T-helper 1 cell treated with Interleukin-12 subunit alpha and Interleukin-12 subunit beta and Interleukin-4 antibody, amounts not matched to agents 30 μg/mL and 1 μg/mL, for 36 hours (primary cell): ENCODE measurements at regions not wholly inside any gene's neighbourhood (a gene's known extent, or its start where the extent isn't known, plus 50 kb on each side); places are given as distances from the start of the nearest gene placed in this dataset.
"Not testable (repeated sequence)": the region's sequence is repeated elsewhere in the genome, so short reads cannot be mapped to it uniquely, and the experiment has no call there.

Experiments used
- H3K27ac Mint-ChIP-seq: one replicate; pipeline ENCODE4 v1.8.0; 2021; ENCODE audit warnings: mild to moderate bottlenecking, mixed read lengths
- H3K27me3 Mint-ChIP-seq: one replicate; pipeline ENCODE4 v1.8.0; 2021; ENCODE audit warnings: low read depth, mixed read lengths
- H3K36me3 Mint-ChIP-seq: one replicate; pipeline ENCODE4 v1.8.0; 2021; ENCODE audit warnings: low read depth, mixed read lengths
- H3K4me1 Mint-ChIP-seq: one replicate; pipeline ENCODE4 v1.8.0; 2021; ENCODE audit warnings: low read depth, mixed read lengths
- H3K4me3 Mint-ChIP-seq: one replicate; pipeline ENCODE4 v1.8.0; 2021; ENCODE audit warnings: mild to moderate bottlenecking, moderate library complexity, mixed read lengths
- H3K9me3 Mint-ChIP-seq: one replicate; pipeline ENCODE4 v1.8.0; 2021; ENCODE audit warnings: mixed read lengths

- H3K27ac Mint-ChIP-seq: no peak overlapping the region
- no peaks in the 10 kb centered on the region for H3K27me3 Mint-ChIP-seq
- H3K4me3 Mint-ChIP-seq: no peak overlapping the region
- H3K4me1 Mint-ChIP-seq: no peaks in the 10 kb centered on the region
- H3K9me3 Mint-ChIP-seq: no peaks in the 10 kb centered on the region
- H3K36me3 Mint-ChIP-seq: no peaks in the 10 kb centered on the region
Measured at GRCh38 chr15:20344601-20345400, 196.8 kb downstream of the GOLGA6L6 start.

- H3K4me3 Mint-ChIP-seq, H3K27ac Mint-ChIP-seq, H3K9me3 Mint-ChIP-seq, H3K36me3 Mint-ChIP-seq, H3K27me3 Mint-ChIP-seq, H3K4me1 Mint-ChIP-seq: not testable (repeated sequence)
Measured at GRCh38 chr15:20343395-20344211, 198.0 kb downstream of the GOLGA6L6 start.

DNA sequence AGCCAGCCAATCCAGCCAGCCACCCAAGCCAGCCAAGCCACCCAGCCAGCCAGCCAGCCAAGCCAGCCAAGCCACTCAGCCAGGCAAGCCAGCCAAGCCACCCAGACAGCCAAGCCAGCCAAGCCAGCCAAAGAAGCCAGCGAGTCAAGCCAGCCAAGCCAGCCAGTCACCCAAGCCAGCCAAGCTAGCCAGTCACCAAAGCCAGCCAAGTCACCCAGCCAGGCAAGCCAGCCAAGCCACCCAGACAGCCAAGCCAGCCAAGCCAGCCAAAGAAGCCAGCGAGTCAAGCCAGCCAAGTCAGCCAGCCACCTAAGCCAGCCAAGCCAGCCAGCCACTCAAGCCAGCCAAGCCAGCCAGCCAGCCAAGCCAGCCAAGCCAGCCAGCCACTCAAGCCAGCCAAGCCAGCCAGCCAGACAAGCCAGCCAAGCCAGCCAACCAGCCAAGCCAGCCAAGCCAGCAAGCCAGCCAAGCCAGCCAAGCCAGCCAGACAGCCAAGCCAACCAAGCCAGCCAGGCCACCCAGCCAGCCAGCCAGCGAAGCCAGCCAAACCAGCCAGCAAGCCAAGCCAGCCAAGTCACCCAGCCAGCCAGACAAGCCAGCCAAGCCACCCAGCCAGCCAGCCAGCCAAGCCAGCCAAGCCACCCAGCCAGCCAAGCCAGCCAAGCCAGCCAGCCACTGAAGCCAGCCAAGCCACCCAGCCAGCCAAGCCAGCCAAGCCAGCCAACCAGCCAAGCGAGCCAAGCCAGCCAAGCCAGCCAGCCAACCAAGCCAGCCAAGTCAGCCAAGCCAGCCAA lies 198.8 kb downstream of the GOLGA6L6 start:
- not testable (repeated sequence) for H3K4me1 Mint-ChIP-seq, H3K27me3 Mint-ChIP-seq, H3K4me3 Mint-ChIP-seq, H3K36me3 Mint-ChIP-seq, H3K27ac Mint-ChIP-seq, H3K9me3 Mint-ChIP-seq

DNA sequence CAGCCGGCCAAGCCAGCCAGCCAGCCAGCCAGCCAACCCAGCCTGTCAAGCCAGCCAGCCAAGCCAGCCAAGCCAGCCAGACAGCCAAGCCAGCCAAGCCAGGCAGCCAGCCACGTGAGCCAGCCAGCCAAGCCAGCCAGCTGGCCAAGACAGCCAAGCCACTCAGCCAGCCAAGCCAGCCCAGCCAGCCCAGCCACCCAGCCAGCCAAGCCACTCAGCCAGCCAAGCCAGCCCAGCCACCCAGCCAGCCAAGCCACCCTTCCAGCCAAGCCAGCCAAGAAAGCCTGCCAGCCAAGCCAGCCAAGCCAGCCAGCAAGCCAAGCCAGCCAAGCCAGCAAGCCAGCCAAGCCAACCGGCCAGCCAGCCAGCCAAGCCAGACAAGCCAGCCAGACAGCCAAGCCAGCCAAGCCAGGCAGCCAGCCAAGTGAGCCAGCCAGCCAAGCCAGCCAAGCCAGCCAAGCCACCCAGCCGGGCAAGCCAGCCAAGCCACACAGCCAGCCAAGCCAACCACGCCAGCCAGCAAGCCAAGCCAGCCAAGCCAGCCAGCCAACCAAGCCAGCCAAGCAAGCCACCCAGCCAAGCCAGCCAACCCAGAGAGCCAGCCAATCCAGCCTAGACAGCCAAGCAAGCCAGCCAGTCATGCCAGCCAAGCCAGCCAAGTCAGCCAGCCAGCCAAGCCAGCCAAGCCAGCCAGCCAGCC lies 199.5 kb downstream of the GOLGA6L6 start:
- H3K9me3 Mint-ChIP-seq: peaks cover 4% of the 10 kb centered on the region
- no peak overlapping the region for H3K27ac Mint-ChIP-seq
- H3K4me1 Mint-ChIP-seq: no peaks in the 10 kb centered on the region
- no peaks in the 10 kb centered on the region for H3K27me3 Mint-ChIP-seq
- no peaks in the 10 kb centered on the region for H3K36me3 Mint-ChIP-seq
- H3K4me3 Mint-ChIP-seq: no peak overlapping the region

DNA sequence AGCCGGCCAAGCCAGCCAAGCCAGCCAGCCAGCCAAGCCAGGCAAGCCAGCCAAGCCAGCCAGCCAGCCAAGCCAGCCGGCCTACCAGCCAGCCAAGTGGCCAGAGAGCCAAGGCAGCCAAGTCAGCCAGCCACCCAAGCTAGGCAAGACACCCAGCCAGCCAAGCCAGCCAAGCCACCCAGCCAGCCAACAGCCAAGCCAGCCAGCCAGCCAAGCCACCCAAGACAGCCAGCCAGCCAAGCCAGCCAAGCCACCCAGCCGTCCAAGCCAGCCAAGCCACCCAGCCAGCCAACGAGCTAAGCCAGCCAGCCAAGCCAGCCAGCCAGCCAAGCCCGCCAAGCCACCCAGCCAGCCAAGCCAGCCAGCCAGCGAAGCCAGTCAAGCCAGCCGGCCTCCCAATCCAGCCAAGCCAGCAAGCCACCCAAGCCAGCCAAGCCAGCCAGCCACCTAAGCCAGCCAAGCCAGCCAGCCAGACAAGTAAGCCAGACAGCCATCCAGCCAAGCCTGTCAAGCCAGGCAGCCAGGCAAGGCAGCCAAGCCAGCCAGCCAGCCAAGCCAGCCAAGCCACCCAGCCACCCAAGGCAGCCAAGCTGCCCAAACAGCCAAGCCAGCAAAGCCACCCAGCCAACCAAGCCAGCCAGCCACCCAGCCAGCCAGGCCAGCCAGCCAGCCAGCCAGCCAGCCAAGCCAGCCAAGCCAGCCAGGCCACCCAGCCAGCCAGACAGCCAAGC lies 200.5 kb downstream of the GOLGA6L6 start:
- H3K27ac Mint-ChIP-seq: no peak overlapping the region
- H3K4me1 Mint-ChIP-seq: no peaks in the 10 kb centered on the region
- H3K27me3 Mint-ChIP-seq: no peaks in the 10 kb centered on the region
- no peaks in the 10 kb centered on the region for H3K36me3 Mint-ChIP-seq
- peaks cover 11% of the 10 kb centered on the region for H3K9me3 Mint-ChIP-seq
- no peak overlapping the region for H3K4me3 Mint-ChIP-seq

GRCh38 chr15:20340331-20340811 lies 201.2 kb downstream of the GOLGA6L6 start:
- Mint-ChIP-seq H3K4me3 (no peak overlapping the region), H3K27me3 (no peaks in the 10 kb centered on the region), H3K36me3 (no peaks in the 10 kb centered on the region), H3K9me3 (peaks cover 16% of the 10 kb centered on the region), H3K27ac (no peak overlapping the region), H3K4me1 (no peaks in the 10 kb centered on the region)

- H3K27me3 Mint-ChIP-seq, H3K4me1 Mint-ChIP-seq, H3K4me3 Mint-ChIP-seq, H3K36me3 Mint-ChIP-seq, H3K27ac Mint-ChIP-seq: not testable (repeated sequence)
- H3K9me3 Mint-ChIP-seq: peaks cover 16% of the 10 kb centered on the region
Measured at GRCh38 chr15:20339086-20339791, 202.4 kb downstream of the GOLGA6L6 start.

GRCh38 chr15:20338671-20339070 lies 202.9 kb downstream of the GOLGA6L6 start:
- H3K27me3 Mint-ChIP-seq, H3K4me3 Mint-ChIP-seq, H3K36me3 Mint-ChIP-seq, H3K4me1 Mint-ChIP-seq, H3K27ac Mint-ChIP-seq: not testable (repeated sequence)
- H3K9me3 Mint-ChIP-seq: peaks cover 16% of the 10 kb centered on the region

GRCh38 chr15:20337238-20337637 lies 204.4 kb downstream of the GOLGA6L6 start:
- H3K36me3 Mint-ChIP-seq, H3K4me1 Mint-ChIP-seq, H3K27ac Mint-ChIP-seq, H3K4me3 Mint-ChIP-seq, H3K27me3 Mint-ChIP-seq: not testable (repeated sequence)
- peaks cover 16% of the 10 kb centered on the region for H3K9me3 Mint-ChIP-seq

GRCh38 chr15:20334451-20334850 lies 207.1 kb downstream of the GOLGA6L6 start:
- H3K27me3 Mint-ChIP-seq, H3K36me3 Mint-ChIP-seq, H3K4me3 Mint-ChIP-seq, H3K4me1 Mint-ChIP-seq, H3K27ac Mint-ChIP-seq: not testable (repeated sequence)
- H3K9me3 Mint-ChIP-seq: peaks cover 16% of the 10 kb centered on the region

DNA sequence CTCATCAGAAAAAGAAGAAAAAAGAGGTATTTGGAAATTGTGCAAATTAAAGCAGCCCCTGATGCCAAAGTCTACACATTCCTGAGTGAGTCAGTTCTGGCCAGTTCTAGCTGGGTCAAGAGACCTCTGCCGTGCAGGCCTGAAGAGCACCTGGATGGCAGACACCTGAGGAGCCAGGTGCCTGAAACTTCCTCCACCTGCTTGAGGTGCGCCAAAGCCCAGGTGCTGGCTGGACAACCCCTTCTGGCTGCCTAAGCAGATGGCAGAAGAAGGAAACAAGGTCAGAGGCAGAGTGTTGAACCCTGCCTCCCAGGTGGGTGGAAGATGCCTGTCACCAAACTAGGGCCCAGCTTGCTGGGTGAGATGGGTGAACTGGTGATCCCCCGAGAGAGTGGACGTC lies 215.8 kb downstream of the GOLGA6L6 start:
- not testable (repeated sequence) for H3K4me3 Mint-ChIP-seq, H3K4me1 Mint-ChIP-seq, H3K27ac Mint-ChIP-seq, H3K27me3 Mint-ChIP-seq, H3K9me3 Mint-ChIP-seq, H3K36me3 Mint-ChIP-seq

GRCh38 chr15:20317132-20317531 lies 224.5 kb downstream of the GOLGA6L6 start:
- not testable (repeated sequence) for H3K4me3 Mint-ChIP-seq, H3K27ac Mint-ChIP-seq, H3K9me3 Mint-ChIP-seq, H3K36me3 Mint-ChIP-seq, H3K4me1 Mint-ChIP-seq, H3K27me3 Mint-ChIP-seq

DNA sequence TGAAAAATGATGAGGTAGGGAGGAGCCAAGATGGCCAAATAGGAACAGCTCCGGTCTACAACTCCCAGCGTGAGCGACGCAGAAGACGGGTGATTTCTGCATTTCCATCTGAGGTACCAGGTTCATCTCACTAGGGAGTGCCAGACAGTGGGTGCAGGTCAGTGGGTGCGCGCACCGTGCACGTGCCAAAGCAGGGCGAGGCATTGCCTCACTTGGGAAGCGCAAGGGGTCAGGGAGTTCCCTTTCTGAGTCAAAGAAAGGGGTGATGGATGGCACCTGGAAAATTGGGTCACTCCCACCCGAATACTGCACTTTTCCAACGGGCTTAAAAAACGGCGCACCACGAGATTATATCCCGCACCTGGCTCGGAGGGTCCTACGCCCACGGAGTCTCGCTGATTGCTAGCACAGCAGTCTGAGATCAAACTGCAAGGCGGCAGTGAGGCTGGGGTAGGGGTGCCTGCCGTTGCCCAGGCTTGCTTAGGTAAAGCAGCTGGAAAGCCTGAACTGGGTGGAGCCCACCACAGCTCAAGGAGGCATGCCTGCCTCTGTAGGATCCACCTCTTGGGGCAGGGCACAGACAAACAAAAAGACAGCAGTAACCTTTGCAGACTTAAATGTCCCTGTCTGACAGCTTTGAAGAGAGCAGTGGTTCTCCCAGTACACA lies 230.5 kb downstream of the GOLGA6L6 start:
- not testable (repeated sequence) for H3K4me3 Mint-ChIP-seq, H3K27ac Mint-ChIP-seq, H3K27me3 Mint-ChIP-seq, H3K9me3 Mint-ChIP-seq, H3K4me1 Mint-ChIP-seq, H3K36me3 Mint-ChIP-seq
